Kidney (tissue), 13 donors: ENCODE measurements at regions not wholly inside any gene's neighbourhood (a gene's known extent, or its start where the extent isn't known, plus 50 kb on each side); places are given as distances from the start of the nearest gene placed in this dataset.
A peak's percentile ranks its signal among the peaks of the same experiment; 100 is the strongest.
"Not testable (repeated sequence)": the region's sequence is repeated elsewhere in the genome, so short reads cannot be mapped to it uniquely, and the experiment has no call there.

ENCODE experiments used
- DNase-seq, 5 donors: peaks; one replicate each; pipeline ENCODE4 v3.0.0-alpha.2; 2013 to 2020
- FAIRE-seq: peaks from 2 replicates; lab custom pipeline; 2012; peaks lifted over from hg19 to GRCh38; lab: Jason Lieb, UNC
- H3K27ac ChIP-seq, 2 donors: one replicate each; pipeline ENCODE4 v1.7.0; 2013; ENCODE audit warnings: low read depth in 2 of 2, low read length in 2 of 2, inconsistent platforms in 1 of 2
- H3K27me3 ChIP-seq: one replicate; pipeline ENCODE4 v1.7.1; 2013; ENCODE audit warnings: low read length, inconsistent platforms; ENCODE audit not compliant: control insufficient read depth, insufficient read depth
- H3K36me3 ChIP-seq, 3 donors: one replicate each; pipeline versions ENCODE4 v1.7.0 to v1.7.1; 2013; ENCODE audit warnings: low read length in 3 of 3, control low read depth in 1 of 3, inconsistent platforms in 1 of 3; ENCODE audit not compliant: insufficient read depth in 3 of 3, control insufficient read depth in 2 of 3
- H3K4me1 ChIP-seq, 3 donors: one replicate each; pipeline versions ENCODE4 v1.7.0 to v1.7.1; 2013; ENCODE audit warnings: low read length in 3 of 3, inconsistent platforms in 1 of 3, low read depth in 1 of 3; ENCODE audit not compliant: control insufficient read depth in 2 of 3, insufficient read depth in 2 of 3
- H3K4me3 ChIP-seq, 3 donors: one replicate each; pipeline versions ENCODE4 v1.7.0 to v1.8.1; 2013; ENCODE audit warnings: low read length in 3 of 3, control low read depth in 1 of 3, inconsistent platforms in 1 of 3
- H3K9ac ChIP-seq, 3 donors: one replicate each; pipeline versions ENCODE4 v1.7.0 to v1.7.1; 2013; ENCODE audit warnings: low read length in 3 of 3, control low read depth in 1 of 3, inconsistent platforms in 1 of 3
- H3K9me3 ChIP-seq, 3 donors: one replicate each; pipeline versions ENCODE4 v1.7.0 to v1.7.1; 2013; ENCODE audit warnings: low read length in 3 of 3, control low read depth in 1 of 3, inconsistent platforms in 1 of 3; ENCODE audit not compliant: control insufficient read depth in 2 of 3, insufficient read depth in 1 of 3
- intact Hi-C: fragments of 100-400 bp; cut with DNase I; formaldehyde crosslinking; loops from one replicate; pipeline ENCODE4 v1.11.1; 2022
- TF ChIP-seq, protein P1 (sequence below): IDR thresholded peaks from 3 replicates; pipeline ENCODE4 v1.5.1; 2012; ENCODE audit warnings: mild to moderate bottlenecking, moderate library complexity, borderline replicate concordance; ENCODE audit not compliant: insufficient read depth; ENCODE audit errors: extremely low read depth
- donor health status: control.
- donor health status: control.
- donor health status: control.
- donor health status: control.
- donor health status: control.
- donor health status: DM: yes; HTN: yes; CAD: no.
- donor health status: Normal renal cell carcinoma (clear cell type).

DNA sequence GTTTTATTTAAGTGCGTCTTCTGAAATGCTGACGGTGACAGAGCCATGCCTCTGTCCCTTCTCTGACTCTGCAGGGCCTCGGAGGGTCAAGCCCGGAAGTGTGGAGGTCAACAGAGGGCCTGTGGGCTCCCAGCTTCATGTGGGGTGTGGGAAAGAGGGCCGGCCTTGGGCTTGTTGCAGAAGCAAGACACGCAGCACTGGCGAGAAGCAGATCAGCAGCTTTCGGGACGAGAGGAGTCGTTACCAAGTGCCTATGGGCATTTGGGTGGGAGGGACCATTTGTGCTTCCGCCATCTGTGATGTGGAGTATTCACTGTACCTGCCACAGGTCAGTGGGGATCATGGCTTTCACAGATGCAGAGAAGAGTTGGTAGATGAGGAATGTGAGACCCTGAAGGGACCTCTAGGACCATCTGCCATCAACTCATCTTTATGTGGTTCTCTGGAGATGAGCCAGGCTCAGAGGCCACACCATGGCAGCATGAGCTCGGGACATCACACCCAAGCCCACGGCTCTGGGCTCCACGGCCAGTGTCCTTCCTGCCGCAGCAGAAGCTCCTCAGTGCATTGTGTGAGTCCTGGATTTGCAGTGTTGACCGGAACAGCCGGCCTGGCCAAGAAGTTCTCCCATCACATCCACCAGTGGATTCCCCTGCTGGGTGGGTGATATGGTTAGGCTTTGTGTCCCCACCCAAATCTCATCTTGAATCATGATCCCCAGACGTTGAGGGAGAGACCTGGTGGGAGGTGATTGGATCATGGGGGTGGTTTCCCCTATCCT lies 590.7 kb downstream of the TBC1D22A start:
- H3K4me1 ChIP-seq, result no peaks in the 10 kb centered on the region
- TF ChIP-seq, protein P1, sequence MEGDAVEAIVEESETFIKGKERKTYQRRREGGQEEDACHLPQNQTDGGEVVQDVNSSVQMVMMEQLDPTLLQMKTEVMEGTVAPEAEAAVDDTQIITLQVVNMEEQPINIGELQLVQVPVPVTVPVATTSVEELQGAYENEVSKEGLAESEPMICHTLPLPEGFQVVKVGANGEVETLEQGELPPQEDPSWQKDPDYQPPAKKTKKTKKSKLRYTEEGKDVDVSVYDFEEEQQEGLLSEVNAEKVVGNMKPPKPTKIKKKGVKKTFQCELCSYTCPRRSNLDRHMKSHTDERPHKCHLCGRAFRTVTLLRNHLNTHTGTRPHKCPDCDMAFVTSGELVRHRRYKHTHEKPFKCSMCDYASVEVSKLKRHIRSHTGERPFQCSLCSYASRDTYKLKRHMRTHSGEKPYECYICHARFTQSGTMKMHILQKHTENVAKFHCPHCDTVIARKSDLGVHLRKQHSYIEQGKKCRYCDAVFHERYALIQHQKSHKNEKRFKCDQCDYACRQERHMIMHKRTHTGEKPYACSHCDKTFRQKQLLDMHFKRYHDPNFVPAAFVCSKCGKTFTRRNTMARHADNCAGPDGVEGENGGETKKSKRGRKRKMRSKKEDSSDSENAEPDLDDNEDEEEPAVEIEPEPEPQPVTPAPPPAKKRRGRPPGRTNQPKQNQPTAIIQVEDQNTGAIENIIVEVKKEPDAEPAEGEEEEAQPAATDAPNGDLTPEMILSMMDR, result no peak
- H3K9ac ChIP-seq, result no peak overlapping the region
- no peaks in the 10 kb centered on the region for H3K9me3 ChIP-seq
- H3K4me3 ChIP-seq, result no peak overlapping the region
- no peak overlapping the region for H3K27ac ChIP-seq
- DNase-seq (peak in 2 of 5 donors; percentile 2 to 4), FAIRE-seq (no peak)
- intact Hi-C loops, result no loop called here
- no peaks in the 10 kb centered on the region for H3K27me3 ChIP-seq
- H3K36me3 ChIP-seq, result no peaks in the 10 kb centered on the region

DNA sequence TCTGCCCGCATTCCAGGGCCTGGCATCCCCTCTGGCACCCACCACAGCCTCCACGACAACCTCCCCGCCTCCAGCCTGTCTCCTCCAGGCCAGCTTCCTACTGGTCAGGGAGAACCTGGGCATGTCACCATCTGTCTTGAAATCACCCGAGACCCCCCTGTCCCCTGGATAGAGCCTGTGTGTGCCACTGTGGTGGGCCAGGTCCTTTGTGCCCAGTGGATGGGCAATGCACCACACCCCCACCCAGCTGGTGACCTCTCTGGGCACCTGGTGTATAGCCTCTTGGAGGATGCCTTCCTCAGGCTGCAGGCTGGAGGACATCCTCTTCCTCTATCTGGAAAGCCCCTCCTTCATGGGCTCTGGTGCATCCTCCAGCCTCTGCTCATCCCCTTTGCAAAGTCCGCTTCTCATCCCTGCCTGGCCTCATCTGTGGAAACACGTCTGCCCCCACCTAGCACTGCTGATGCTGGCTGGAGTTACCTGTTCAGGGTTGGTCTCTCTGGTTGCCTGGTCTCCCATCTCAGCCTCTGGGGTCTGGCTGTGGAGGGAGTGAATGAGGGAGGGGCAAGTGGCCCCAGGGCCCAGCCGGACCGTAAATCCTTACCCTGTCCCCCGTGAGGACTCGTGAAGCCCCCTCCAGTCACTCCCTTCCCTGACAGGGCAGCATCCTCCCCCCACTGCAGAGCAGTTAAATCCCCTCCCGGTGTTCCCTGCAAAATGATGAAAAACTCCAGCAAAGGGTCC lies 589.6 kb downstream of the TBC1D22A start:
- Histone ChIP-seq H3K27me3 (no peaks in the 10 kb centered on the region), H3K4me3 (no peak overlapping the region), H3K9ac (no peak overlapping the region), H3K27ac (no peak overlapping the region), H3K4me1 (no peaks in the 10 kb centered on the region), H3K9me3 (no peaks in the 10 kb centered on the region), H3K36me3 (no peaks in the 10 kb centered on the region)
- FAIRE-seq (no peak), DNase-seq (peak in 2 of 5 donors; percentile 6 to 18)
- intact Hi-C loops, result no loop called here
- TF ChIP-seq, protein P1, result no peak

DNA sequence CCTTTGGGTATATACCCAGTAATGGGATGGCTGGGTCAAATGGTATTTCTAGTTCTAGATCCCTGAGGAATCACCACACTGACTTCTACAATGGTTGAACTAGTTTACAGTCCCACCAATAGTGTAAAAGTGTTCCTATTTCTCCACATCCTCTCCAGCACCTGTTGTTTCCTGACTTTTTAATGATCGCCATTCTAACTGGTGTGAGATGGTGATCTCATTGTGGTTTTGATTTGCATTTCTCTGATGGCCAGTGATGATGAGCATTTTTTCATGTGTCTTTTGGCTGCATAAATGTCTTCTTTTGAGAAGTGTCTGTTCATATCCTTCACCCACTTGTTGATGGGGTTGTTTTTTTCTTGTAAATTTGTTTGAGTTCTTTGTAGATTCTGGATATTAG lies 583.8 kb downstream of the TBC1D22A start:
- FAIRE-seq, DNase-seq, H3K27me3 ChIP-seq, H3K4me3 ChIP-seq, H3K4me1 ChIP-seq, H3K9me3 ChIP-seq, intact Hi-C loops, H3K9ac ChIP-seq, H3K36me3 ChIP-seq, H3K27ac ChIP-seq: not testable (repeated sequence)

DNA sequence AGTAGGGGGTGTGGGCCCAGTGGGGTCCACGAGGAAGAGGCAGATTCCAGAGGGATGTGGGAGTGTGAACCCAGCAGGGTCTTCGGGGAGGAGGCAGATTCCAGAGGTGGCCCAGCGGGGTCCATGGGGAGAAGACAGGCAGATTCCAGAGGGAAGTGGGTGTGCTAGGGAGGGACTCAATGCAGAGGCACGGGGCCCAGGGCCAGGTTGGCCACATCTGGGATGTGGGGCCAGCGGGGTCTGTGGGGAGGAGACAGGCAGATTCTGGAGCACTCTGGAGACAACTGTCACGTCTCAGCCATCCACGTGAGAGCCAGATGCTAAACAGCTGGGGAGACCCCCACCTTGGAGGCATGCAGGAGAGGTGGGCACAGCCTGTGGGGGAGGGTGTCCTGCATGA lies 582.6 kb downstream of the TBC1D22A start:
- no peak overlapping the region for H3K9ac ChIP-seq
- intact Hi-C loops, result no loop called here
- H3K36me3 ChIP-seq, result no peaks in the 10 kb centered on the region
- H3K27me3 ChIP-seq, result no peaks in the 10 kb centered on the region
- TF ChIP-seq, protein P1, result no peak
- H3K27ac ChIP-seq, result no peak overlapping the region
- no peaks in the 10 kb centered on the region for H3K4me1 ChIP-seq
- H3K9me3 ChIP-seq, result no peaks in the 10 kb centered on the region
- DNase-seq (no peak), FAIRE-seq (no peak)
- H3K4me3 ChIP-seq, result no peak overlapping the region
